ENCODE measurements at regions not wholly inside any gene's neighbourhood (a gene's known extent, or its start where the extent isn't known, plus 50 kb on each side); places are given as distances from the start of the nearest gene placed in this dataset.

GRCh38 chr10:130875116-130875515, 436.4 kb downstream of the TCERG1L start:
- no peak for DNase-seq (ENCODE audit: low spot score)
- TF ChIP-seq, protein P1, sequence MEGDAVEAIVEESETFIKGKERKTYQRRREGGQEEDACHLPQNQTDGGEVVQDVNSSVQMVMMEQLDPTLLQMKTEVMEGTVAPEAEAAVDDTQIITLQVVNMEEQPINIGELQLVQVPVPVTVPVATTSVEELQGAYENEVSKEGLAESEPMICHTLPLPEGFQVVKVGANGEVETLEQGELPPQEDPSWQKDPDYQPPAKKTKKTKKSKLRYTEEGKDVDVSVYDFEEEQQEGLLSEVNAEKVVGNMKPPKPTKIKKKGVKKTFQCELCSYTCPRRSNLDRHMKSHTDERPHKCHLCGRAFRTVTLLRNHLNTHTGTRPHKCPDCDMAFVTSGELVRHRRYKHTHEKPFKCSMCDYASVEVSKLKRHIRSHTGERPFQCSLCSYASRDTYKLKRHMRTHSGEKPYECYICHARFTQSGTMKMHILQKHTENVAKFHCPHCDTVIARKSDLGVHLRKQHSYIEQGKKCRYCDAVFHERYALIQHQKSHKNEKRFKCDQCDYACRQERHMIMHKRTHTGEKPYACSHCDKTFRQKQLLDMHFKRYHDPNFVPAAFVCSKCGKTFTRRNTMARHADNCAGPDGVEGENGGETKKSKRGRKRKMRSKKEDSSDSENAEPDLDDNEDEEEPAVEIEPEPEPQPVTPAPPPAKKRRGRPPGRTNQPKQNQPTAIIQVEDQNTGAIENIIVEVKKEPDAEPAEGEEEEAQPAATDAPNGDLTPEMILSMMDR (IDR thresholded peaks at IDR 0.05; ENCODE audit: extremely low read depth, insufficient read depth, missing control alignments) = no peak
- in situ Hi-C loops (cut with MboI; ENCODE audit: low pct_unique_long_range_greater_than_20kb, low sequenced_read_pairs, unreplicated experiment) = no loop called here

DNA sequence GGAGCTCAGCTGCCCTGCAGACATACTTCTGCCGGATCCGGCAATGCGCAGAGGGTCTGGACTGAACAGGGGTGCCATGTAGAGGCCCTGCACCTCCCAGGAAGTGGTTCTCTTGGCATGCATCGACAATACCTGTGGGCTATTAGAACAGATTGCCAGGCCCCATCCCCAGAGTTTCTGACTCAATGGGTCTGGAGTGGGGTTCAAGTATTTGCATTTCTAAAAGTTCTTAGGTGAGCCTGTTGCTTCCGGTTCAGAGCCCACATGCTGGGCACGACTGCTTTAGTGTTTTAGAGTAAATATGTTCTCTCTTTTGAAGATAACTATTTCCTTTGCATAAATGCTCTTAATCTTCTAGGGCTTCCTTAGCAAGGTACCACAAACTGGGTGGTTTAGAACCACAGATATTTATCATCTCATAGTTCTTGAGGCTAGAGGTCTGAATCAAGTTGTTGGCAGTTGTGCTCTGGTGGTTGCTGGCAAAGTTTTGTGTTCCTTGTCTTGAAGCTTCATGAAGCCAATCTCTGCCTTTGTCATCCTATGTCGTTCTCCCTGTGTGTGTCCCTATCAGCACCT, 435.5 kb downstream of the TCERG1L start:
- no peak for DNase-seq (ENCODE audit: low spot score)
- TF ChIP-seq, protein P1 (IDR thresholded peaks at IDR 0.05; ENCODE audit: extremely low read depth, insufficient read depth, missing control alignments) = no peak
- in situ Hi-C loops (cut with MboI; ENCODE audit: low pct_unique_long_range_greater_than_20kb, low sequenced_read_pairs, unreplicated experiment) = no loop called here

- TF ChIP-seq, protein P1 (IDR thresholded peaks at IDR 0.05; ENCODE audit: extremely low read depth, insufficient read depth, missing control alignments) = no peak
- DNase-seq (ENCODE audit: low spot score) = no peak
- in situ Hi-C loops (cut with MboI; ENCODE audit: low pct_unique_long_range_greater_than_20kb, low sequenced_read_pairs, unreplicated experiment) = no loop called here
These were observed 434.4 kb downstream of the TCERG1L start for GRCh38 chr10:130877126-130877525.

DNA sequence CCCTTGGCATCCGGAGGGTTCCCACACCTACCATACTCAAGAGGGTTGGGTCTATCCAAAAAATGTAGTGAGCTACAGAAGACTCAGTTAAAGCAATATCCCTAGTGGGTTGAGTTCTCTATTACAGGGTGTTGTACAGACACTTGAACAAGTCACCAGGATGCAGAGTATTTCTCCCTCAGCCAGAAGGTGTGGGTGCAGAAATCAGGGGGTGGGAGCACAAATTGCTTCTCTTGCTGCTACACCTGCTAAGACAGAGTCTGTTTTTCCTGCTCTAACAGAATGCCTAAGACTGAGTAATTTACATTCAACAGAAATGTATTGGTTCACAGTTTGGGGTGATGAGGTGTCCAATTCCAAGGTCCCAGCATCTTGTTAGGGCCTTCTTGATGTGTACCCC, 433.4 kb downstream of the TCERG1L start:
- no peak for DNase-seq (ENCODE audit: low spot score)
- in situ Hi-C loops (cut with MboI; ENCODE audit: low pct_unique_long_range_greater_than_20kb, low sequenced_read_pairs, unreplicated experiment) = no loop called here
- TF ChIP-seq, protein P1 (IDR thresholded peaks at IDR 0.05; ENCODE audit: extremely low read depth, insufficient read depth, missing control alignments) = no peak

GRCh38 chr10:130882906-130883305, 428.6 kb downstream of the TCERG1L start:
- TF ChIP-seq, protein P1 (IDR thresholded peaks at IDR 0.05; ENCODE audit: extremely low read depth, insufficient read depth, missing control alignments) = no peak
- in situ Hi-C loops (cut with MboI; ENCODE audit: low pct_unique_long_range_greater_than_20kb, low sequenced_read_pairs, unreplicated experiment) = no loop called here
- no peak for DNase-seq (ENCODE audit: low spot score)

DNA sequence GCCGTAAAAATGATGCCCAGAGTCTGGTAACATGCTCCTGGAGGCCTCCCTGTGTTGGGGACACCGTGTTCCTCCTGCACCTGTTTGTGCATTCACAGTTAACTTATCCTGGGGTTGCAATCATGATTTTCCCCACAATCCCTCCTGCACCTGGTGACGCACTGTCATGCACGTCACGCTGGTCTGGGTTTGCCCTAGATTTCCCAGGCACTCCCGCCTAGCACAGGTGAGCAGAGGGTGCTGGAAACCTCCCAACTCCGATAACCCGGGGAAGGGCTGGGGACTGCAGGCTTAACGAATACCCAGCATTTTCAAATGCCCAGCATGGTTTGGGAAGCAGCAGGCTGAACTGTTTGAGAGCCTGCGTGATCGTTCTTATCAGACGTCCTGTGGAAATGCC, 427.1 kb downstream of the TCERG1L start:
- in situ Hi-C loops (cut with MboI; ENCODE audit: low pct_unique_long_range_greater_than_20kb, low sequenced_read_pairs, unreplicated experiment) = no loop called here
- TF ChIP-seq, protein P1 (IDR thresholded peaks at IDR 0.05; ENCODE audit: extremely low read depth, insufficient read depth, missing control alignments) = no peak
- DNase-seq (ENCODE audit: low spot score) = no peak
